ENCODE measurements at regions not wholly inside any gene's neighbourhood (a gene's known extent, or its start where the extent isn't known, plus 50 kb on each side); places are given as distances from the start of the nearest gene placed in this dataset.
"Not testable (repeated sequence)": the region's sequence is repeated elsewhere in the genome, so short reads cannot be mapped to it uniquely, and the experiment has no call there.

- no peak for DNase-seq
These were observed 98.0 kb downstream of the DLL1 start for GRCh38 chr6:170192905-170193304.

DNA sequence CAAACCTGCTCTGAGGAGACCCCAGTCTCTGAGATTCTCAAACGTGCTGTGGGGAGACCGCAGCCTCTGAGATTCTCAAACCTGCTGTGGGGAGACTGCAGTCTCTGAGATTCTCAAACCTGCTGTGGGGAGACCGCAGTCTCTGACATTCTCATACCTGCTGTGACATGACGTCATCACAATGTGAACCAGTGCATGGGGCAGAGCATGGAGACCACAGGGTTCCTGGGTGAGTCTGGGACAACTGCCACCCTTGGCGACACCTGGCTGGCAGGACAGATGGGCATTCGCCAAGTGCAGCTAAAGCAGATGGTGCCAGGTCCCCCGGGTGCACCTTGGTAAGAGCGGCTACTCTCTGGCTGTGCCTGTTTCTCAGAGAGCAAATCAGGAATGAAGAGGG, 98.8 kb downstream of the DLL1 start:
- DNase-seq = not testable (repeated sequence)

GRCh38 chr6:170190046-170190445, 100.8 kb downstream of the DLL1 start:
- no peak for DNase-seq

GRCh38 chr6:170189236-170189635, 101.6 kb downstream of the DLL1 start:
- DNase-seq = no peak

DNA sequence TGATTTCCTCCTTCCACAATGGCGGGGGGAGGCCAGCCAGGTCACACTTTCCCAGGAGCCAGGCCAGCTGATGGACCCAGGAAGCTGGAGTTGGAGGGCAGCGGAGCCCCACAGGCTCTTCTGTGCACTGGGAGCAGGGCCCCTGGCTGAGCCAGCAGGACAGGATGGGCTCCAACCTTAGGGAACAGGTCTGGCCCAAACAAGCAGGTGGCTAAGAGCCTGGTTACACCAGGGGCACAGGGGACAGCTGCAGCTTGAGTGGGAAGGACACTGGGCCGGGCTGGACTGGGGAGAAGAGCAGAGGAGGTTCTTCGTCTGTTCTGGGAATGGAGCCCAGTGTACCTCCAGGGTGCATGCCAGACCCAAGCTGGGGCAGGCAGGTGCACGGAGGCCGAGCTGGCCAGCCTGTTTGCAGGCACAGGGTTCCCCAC, 102.3 kb downstream of the DLL1 start:
- no peak for DNase-seq

DNA sequence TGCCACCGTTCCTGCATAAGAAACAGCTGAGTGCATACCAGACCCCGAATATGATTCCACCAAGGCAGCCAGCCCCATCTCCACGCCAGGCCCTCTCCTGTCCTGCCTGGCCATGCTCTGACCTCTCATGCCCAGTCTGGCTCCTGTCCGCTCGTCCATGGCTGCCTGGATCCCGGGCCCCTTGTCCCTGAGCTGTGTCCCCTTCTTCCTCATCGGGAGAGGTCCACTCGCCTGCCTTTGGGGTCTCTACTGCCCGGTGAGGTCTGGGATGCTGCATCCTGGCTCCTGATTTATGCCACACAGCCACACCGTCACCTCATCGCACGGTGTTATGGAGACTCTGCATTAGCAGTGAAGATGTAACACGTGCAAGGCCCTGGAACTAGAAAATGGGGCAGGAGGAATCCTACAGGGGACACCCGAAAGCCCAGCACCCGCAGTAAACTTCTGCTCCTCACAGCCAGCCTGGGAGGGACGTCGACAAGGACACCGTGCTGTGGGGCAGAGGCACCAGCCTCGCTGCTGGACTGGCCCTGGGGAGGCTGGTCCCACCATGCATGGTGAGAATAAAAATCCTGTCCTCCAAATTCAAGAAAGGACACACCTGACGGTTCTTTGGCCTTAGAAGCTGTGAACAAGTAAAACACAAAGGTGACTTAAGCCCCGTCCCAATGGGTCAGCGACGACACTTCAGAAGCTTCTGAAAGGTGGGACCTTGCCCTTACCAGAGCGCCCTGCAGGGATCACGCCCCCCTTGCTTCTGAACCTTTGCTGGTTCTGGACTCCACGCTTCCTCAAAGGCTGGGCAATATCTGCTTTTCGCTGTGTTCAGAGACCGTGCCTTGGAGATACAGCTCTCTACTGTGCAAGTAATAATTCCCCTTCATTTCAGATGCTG, 103.0 kb downstream of the DLL1 start:
- no peak for DNase-seq

DNA sequence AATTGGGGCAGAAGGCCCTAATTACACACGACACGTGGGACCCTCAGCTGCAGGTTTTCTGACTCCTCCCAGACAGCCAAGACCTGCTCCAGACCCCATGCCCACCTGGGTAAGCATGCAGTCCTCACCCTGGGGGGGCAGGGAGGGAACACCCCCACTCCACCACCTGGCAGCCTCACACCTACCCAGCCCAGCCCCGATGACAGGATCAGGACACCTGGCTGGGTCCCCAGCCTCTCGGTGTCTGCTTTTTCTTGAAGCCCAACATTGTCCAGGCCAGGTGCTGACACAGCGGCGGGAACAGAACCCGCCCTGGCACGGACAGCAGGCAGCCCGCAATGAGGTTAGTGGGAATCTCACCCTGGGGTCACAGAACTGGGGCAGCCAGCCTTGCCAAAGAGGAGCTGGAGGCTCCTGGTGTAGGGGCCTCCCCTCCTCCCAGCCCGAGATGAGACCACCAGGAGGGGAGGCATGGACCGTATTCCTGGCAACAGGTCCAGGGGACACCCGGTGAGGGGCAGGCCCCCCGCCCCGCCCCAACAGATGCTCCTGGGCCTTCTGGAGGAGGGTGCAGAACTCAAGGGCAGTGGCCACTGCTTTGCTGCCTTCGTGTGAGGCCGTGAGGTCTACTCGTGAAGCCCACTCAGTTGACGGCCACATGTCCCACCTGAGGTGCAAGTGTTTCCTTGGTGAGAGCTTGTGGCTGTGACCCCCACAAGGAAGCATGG, 103.8 kb downstream of the DLL1 start:
- no peak for DNase-seq

DNA sequence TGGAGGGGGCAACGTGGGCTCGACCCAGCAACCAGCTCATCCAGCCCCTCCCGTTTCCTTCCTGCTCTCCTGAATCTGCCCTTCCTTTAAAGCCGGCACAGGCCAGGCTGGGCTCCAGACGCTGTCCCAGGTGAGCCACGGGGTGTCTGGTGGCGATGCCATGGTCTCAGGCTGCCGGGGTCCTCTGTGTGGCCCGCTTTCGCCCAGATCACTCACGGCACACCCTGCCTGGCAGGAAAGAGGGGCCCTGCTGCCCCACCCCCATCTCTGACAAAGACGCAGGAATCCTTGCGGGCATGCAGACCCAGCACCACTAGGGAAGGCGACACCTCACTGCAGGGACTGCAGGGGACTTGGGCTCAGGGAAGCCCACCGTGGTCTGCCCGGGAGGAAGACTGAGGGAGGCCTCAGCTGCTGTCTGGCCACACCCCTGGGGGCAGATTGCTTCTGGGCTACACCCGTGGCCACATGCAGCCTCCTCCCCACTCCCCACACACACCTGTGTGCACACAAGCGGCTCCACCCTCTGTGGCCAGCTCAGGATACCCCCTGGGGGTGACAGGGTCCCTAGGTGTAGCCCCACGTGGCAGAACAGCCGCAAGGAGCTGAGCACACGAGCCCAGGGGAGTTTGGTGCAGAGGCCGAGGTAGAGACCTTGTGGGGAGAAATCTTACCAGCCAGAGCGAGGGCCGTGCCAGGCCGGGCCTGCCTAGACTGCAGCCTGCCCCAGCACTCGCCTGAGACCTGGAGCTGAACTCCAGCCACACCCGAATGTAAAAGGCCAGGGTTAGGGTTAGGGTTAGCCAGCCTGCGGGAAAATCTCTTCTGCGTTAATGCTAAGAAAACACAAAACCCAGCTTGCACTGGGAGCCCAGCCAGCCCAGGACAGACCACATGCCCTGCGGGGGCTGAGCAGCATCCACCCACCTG, 104.6 kb downstream of the DLL1 start:
- DNase-seq = no peak

GRCh38 chr6:170185175-170185978, 105.5 kb downstream of the DLL1 start:
- no peak for DNase-seq

GRCh38 chr6:170184316-170184715, 106.6 kb downstream of the DLL1 start:
- no peak for DNase-seq

DNA sequence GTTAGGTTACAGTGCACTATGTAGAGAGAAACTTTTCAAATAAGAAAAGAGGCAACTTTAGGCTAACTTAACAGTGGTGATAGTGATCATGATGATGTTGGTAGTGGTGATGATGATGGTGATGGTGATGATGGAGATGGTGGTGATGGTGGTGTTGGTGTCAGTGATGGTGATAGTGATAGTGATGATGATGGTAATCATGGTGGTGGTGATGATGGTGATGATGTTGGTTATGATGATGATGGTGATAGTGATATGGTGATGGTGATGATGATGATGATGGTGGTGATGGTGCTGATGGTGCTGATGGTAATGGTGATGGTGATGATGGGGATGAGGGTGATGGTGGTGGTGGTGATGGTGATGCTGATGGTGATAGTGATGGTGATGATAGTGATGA, 107.4 kb downstream of the DLL1 start:
- no peak for DNase-seq

- no peak for DNase-seq
These were observed 108.1 kb downstream of the DLL1 start for GRCh38 chr6:170182781-170183120.

DNA sequence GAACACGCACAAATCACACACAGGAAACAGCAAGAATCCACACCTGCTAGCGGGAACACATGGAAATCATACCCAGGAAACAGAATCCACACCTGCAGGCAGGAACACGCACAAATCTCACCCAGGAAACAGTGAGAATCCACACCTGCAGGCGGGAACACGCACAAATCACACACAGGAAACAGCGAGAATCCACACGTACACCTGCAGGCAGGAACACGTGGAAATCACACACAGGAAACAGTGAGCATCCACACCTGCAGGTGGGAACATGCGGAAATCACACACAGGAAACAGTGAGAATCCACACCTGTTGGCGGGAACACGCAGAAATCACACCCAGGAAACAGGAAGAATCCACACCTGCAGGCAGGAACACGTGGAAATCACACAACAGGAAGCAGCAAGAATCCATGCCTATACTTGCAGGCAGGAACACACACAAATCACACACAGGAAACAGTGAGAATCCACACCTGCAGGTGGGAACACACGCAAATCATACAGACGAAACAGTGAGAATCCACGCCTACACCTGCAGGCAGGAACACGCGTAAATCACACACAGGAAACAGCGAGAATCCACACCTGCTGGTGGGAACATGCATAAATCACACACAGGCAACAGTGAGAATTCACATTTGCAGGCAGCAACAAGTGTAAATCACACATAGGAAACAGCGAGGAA, 108.6 kb downstream of the DLL1 start:
- no peak for DNase-seq

DNA sequence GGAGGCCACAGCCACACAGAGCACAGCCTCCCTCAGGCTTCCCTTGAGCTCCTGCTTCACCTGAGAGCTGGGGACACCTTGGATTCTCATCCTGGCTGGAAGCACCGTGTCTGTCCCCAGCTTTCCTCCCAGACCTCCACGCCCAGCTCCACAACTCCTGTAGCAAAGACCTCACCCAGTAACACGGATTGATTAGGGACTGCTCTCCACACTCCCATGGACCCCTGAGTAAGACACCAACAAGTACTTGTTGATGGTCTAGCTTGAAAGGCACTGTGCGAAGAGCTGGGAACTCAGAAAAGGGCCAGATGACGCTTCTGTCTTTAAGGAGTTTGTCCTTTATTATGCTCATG, 109.6 kb downstream of the DLL1 start:
- DNase-seq = no peak

DNA sequence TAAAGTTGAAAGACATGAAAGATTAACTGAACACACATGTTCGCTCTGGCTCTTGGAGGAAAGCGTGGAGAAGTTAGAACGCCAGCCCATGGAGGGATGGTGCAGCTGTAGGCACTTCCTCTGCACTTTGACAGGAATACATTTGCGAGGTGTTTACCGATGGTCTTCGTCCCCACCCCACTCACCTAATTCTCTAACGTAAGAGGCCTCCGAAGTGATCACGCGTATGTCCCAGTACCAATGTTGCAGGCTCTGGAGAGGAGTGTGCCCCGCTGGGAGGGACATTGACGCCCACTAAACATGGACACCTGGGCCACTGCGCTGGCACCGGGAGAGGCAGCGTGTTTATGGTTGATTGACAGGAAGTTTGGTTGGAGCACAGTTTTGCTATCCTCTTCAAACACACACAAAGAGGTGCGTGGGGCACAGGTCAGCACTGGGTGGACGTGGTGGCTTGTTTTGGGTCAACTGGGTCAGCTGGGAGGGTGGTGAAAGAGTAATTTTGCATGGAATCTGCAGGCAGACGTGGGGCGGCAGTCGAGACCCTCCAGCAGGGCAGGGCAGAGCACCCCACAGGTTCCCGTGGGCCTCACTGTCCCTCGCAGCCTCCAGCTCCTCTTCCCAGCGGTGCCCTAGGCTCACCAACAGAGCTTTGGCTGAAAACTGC, 110.1 kb downstream of the DLL1 start:
- DNase-seq = no peak

GRCh38 chr6:170179616-170180324, 111.1 kb downstream of the DLL1 start:
- DNase-seq = no peak

GRCh38 chr6:170178561-170179477, 112.1 kb downstream of the DLL1 start:
- DNase-seq = no peak

GRCh38 chr6:170177772-170178560, 112.9 kb downstream of the DLL1 start:
- no peak for DNase-seq

Data from left hindlimb (tissue), 1 donor.